ENCODE measurements at regions not wholly inside any gene's neighbourhood (a gene's known extent, or its start where the extent isn't known, plus 50 kb on each side); places are given as distances from the start of the nearest gene placed in this dataset.

DNA sequence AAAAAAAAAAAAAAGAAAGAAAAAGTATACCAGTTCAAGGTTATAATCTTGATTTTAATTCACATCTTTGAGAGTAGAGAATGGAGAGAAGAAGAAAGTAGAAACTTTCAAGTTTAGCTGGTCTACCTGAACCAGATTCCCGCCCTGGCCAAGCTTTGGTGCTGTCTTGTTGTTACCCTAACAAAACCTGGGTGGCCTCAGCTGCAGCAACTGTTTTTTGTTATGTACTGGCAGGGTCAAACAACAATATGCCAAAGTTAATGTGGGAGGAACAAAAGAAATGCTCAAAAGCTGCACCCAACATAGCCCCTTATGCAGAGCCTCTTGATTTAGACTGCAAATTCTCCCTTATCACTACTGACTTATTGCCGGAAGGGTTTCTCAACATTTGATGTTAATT, 165.3 kb upstream of the TFPI start:
- CTCF ChIA-PET: no interaction called here

GRCh38 chr2:187748958-187749357, 194.7 kb upstream of the TFPI start:
- TF ChIP-seq EZH2 (IDR thresholded peaks at IDR 0.05; ENCODE audit: borderline replicate concordance, low read depth, low read length, poor library complexity, severe bottlenecking): no peak
- TF ChIP-seq CTCF (conservative IDR thresholded peaks at IDR 0.05; ENCODE audit: low read depth, low read length): no peak
- no TSS peak for BruUV-seq (replicated peaks)
- Histone ChIP-seq H3K27ac (ENCODE audit: low read depth, low read length, poor library complexity, severe bottlenecking) (no peak overlapping the region), H3K4me1 (ENCODE audit: insufficient read depth, low read length, poor library complexity, severe bottlenecking) (no peaks in the 10 kb centered on the region), H3K9me3 (ENCODE audit: low read depth, low read length, poor library complexity, severe bottlenecking) (no peaks in the 10 kb centered on the region), H3K4me3 (ENCODE audit: low read depth, low read length, poor library complexity, severe bottlenecking) (no peak overlapping the region), H3K27me3 (replicated peaks; ENCODE audit: insufficient read depth, low read depth, low read length, poor library complexity) (no peaks in the 10 kb centered on the region), H3K36me3 (ENCODE audit: insufficient read depth, low read length, poor library complexity, severe bottlenecking) (no peaks in the 10 kb centered on the region)
- DNase-seq (ENCODE audit: low spot score): no peak
- ChIA-PET CTCF (no interaction called here), POLR2A (ENCODE audit: low non-redundant PET) (no interaction called here)
- intact Hi-C loops (cut with micrococcal nuclease; ENCODE audit: unreplicated experiment): no loop called here

More for the DNA sequence above, 165.3 kb upstream of the TFPI start:
- BruUV-seq (replicated peaks): no TSS peak
- no peak for DNase-seq (ENCODE audit: low spot score)
- TF ChIP-seq EZH2 (IDR thresholded peaks at IDR 0.05; ENCODE audit: borderline replicate concordance, low read depth, low read length, poor library complexity, severe bottlenecking): no peak
- no peak for TF ChIP-seq CTCF (conservative IDR thresholded peaks at IDR 0.05; ENCODE audit: low read depth, low read length)
- H3K4me1 ChIP-seq (ENCODE audit: insufficient read depth, low read length, poor library complexity, severe bottlenecking): no peaks in the 10 kb centered on the region
- no peaks in the 10 kb centered on the region for H3K9me3 ChIP-seq (ENCODE audit: low read depth, low read length, poor library complexity, severe bottlenecking)
- no peak overlapping the region for H3K27ac ChIP-seq (ENCODE audit: low read depth, low read length, poor library complexity, severe bottlenecking)
- no peaks in the 10 kb centered on the region for H3K36me3 ChIP-seq (ENCODE audit: insufficient read depth, low read length, poor library complexity, severe bottlenecking)
- intact Hi-C loops (cut with micrococcal nuclease; ENCODE audit: unreplicated experiment): no loop called here
- H3K4me3 ChIP-seq (ENCODE audit: low read depth, low read length, poor library complexity, severe bottlenecking): no peak overlapping the region
- POLR2A ChIA-PET (ENCODE audit: low non-redundant PET): no interaction called here
- H3K27me3 ChIP-seq (replicated peaks; ENCODE audit: insufficient read depth, low read depth, low read length, poor library complexity): no peaks in the 10 kb centered on the region

GRCh38 chr2:187749804-187750431, 195.7 kb upstream of the TFPI start:
- ChIA-PET POLR2A (ENCODE audit: low non-redundant PET) (no interaction called here), CTCF (no interaction called here)
- H3K4me1 ChIP-seq (ENCODE audit: insufficient read depth, low read length, poor library complexity, severe bottlenecking): no peaks in the 10 kb centered on the region
- TF ChIP-seq CTCF (conservative IDR thresholded peaks at IDR 0.05; ENCODE audit: low read depth, low read length) (no peak), EZH2 (IDR thresholded peaks at IDR 0.05; ENCODE audit: borderline replicate concordance, low read depth, low read length, poor library complexity, severe bottlenecking) (no peak)
- no peak overlapping the region for H3K4me3 ChIP-seq (ENCODE audit: low read depth, low read length, poor library complexity, severe bottlenecking)
- intact Hi-C loops (cut with micrococcal nuclease; ENCODE audit: unreplicated experiment): no loop called here
- H3K27me3 ChIP-seq (replicated peaks; ENCODE audit: insufficient read depth, low read depth, low read length, poor library complexity): no peaks in the 10 kb centered on the region
- H3K9me3 ChIP-seq (ENCODE audit: low read depth, low read length, poor library complexity, severe bottlenecking): no peaks in the 10 kb centered on the region
- H3K36me3 ChIP-seq (ENCODE audit: insufficient read depth, low read length, poor library complexity, severe bottlenecking): no peaks in the 10 kb centered on the region
- H3K27ac ChIP-seq (ENCODE audit: low read depth, low read length, poor library complexity, severe bottlenecking): no peak overlapping the region
- no TSS peak for BruUV-seq (replicated peaks)
- no peak for DNase-seq (ENCODE audit: low spot score)

Data from A673 (cell line).